WERI-Rb-1 (cell line): ENCODE measurements at regions not wholly inside any gene's neighbourhood (a gene's known extent, or its start where the extent isn't known, plus 50 kb on each side); places are given as distances from the start of the nearest gene placed in this dataset.

ENCODE experiments used
- DNase-seq: peaks from one replicate; pipeline ENCODE4 v3.0.0-alpha.2; 2020
- H3K27ac ChIP-seq: fragments of 250-450 bp; sonication (Bioruptor Pico); 2 replicates; pipeline ENCODE4 v1.5.1; 2020; ENCODE audit warnings: mild to moderate bottlenecking, moderate library complexity
- H3K27me3 ChIP-seq: fragments of 250-450 bp; sonication (Bioruptor Pico); 2 replicates; pipeline ENCODE4 v1.5.1; 2021; ENCODE audit warnings: mild to moderate bottlenecking, low read depth, moderate library complexity; ENCODE audit not compliant: insufficient read depth, severe bottlenecking
- H3K36me3 ChIP-seq: fragments of 250-450 bp; sonication (Bioruptor Pico); 2 replicates; pipeline ENCODE4 v1.5.1; 2020; ENCODE audit warnings: mild to moderate bottlenecking, moderate library complexity
- H3K4me3 ChIP-seq: 2 replicates; pipeline ENCODE4 v1.5.1; 2011; ENCODE audit warnings: low read depth, mild to moderate bottlenecking, control low read depth, low read length
- H3K9me3 ChIP-seq: fragments of 250-450 bp; sonication (Bioruptor Pico); 2 replicates; pipeline ENCODE4 v1.5.1; 2021; ENCODE audit warnings: mild to moderate bottlenecking, moderate library complexity; ENCODE audit not compliant: severe bottlenecking
- TF ChIP-seq, protein P1 (sequence below): IDR thresholded peaks from 2 replicates; pipeline ENCODE4 v1.5.1; 2011; ENCODE audit warnings: low read depth, mild to moderate bottlenecking, control low read depth, inconsistent platforms, low read length

DNA sequence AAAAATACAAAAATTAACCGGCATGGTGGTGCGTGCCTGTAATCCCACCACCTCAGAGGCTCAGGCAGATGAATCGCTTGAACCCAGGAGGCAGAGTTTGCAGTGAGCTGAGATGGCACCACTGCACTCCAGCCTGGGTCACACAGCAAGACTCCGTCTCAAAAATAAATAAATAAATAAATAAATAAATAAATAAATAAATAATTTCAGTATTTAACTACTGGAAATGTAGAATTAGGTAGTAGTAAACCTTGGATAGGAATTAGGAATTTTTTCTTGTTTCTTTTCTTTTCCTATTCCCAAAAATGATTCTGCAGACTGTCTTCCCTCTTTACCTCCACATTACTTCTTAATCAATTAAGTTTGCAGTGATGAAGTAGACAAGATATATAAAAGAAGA is 103.2 kb downstream of the PLK2 start:
- Histone ChIP-seq H3K27ac (no peak overlapping the region), H3K4me3 (no peak overlapping the region), H3K36me3 (no peaks in the 10 kb centered on the region), H3K27me3 (no peaks in the 10 kb centered on the region), H3K9me3 (no peaks in the 10 kb centered on the region)
- no peak for DNase-seq
- TF ChIP-seq, protein P1, sequence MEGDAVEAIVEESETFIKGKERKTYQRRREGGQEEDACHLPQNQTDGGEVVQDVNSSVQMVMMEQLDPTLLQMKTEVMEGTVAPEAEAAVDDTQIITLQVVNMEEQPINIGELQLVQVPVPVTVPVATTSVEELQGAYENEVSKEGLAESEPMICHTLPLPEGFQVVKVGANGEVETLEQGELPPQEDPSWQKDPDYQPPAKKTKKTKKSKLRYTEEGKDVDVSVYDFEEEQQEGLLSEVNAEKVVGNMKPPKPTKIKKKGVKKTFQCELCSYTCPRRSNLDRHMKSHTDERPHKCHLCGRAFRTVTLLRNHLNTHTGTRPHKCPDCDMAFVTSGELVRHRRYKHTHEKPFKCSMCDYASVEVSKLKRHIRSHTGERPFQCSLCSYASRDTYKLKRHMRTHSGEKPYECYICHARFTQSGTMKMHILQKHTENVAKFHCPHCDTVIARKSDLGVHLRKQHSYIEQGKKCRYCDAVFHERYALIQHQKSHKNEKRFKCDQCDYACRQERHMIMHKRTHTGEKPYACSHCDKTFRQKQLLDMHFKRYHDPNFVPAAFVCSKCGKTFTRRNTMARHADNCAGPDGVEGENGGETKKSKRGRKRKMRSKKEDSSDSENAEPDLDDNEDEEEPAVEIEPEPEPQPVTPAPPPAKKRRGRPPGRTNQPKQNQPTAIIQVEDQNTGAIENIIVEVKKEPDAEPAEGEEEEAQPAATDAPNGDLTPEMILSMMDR = no peak

DNA sequence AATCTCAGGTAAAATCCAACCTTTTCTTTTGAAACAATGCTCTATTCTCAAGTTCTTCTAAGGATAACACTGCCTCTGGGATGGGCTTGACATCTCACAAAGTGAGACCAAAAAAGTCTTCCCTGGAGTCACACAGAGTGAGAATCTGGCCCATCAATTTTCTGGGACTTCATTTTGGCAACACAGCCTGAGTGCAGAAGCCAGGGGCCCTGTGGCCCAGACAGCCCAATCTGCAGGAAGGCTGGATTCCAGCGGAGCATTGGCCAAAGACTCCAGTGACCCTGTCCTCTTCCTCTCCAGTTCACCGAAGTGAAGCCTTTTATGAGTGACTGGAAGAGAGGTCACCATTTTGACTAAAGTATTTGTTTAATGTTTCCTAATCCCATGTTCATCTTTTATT is 105.1 kb downstream of the PLK2 start:
- TF ChIP-seq, protein P1 = no peak
- no peak overlapping the region for H3K4me3 ChIP-seq
- no peaks in the 10 kb centered on the region for H3K27me3 ChIP-seq
- no peaks in the 10 kb centered on the region for H3K9me3 ChIP-seq
- no peak for DNase-seq
- H3K36me3 ChIP-seq = no peaks in the 10 kb centered on the region
- no peak overlapping the region for H3K27ac ChIP-seq

DNA sequence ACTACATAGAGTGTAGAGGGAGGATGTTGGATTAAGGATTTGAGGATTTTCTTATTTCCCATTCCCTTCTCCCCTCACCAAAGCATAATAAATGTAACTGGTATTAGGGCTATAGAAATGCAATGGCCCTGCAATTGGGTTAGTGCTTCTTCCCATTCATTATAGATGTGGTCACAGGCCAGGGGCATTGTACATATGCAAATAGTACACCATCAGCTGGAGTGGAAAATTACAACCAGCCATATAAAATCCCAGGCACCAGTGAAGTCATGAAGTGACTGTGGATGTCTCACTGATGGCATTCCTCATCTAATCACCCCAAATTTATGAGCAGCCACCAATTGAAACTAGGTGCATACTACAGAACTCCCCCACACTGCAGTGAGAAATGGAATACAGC is 105.9 kb downstream of the PLK2 start:
- Histone ChIP-seq H3K27me3 (no peaks in the 10 kb centered on the region), H3K27ac (no peak overlapping the region), H3K36me3 (no peaks in the 10 kb centered on the region), H3K9me3 (no peaks in the 10 kb centered on the region), H3K4me3 (no peak overlapping the region)
- DNase-seq = no peak
- TF ChIP-seq, protein P1 = no peak

DNA sequence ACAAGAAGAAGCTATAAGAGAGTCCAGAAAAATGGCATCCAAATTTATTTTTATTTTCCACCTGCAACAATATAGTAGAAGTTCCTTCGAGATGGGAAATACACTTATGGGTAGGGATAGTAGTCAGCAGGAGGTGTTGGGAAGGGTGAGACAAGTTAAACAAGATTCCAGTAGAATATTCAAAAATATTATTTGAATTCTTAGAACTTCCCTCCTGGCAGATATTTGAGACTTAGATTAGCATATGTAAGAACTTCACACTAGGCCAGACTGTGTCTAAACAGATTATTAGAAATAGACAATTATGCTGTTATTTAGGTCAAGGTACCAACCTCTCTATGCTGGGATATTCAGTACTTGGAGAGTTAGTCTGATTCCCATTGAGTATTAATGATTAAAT is 108.7 kb downstream of the PLK2 start:
- H3K9me3 ChIP-seq = no peaks in the 10 kb centered on the region
- H3K27ac ChIP-seq = no peak overlapping the region
- H3K27me3 ChIP-seq = no peaks in the 10 kb centered on the region
- no peak overlapping the region for H3K4me3 ChIP-seq
- TF ChIP-seq, protein P1 = no peak
- no peak for DNase-seq
- H3K36me3 ChIP-seq = no peaks in the 10 kb centered on the region

DNA sequence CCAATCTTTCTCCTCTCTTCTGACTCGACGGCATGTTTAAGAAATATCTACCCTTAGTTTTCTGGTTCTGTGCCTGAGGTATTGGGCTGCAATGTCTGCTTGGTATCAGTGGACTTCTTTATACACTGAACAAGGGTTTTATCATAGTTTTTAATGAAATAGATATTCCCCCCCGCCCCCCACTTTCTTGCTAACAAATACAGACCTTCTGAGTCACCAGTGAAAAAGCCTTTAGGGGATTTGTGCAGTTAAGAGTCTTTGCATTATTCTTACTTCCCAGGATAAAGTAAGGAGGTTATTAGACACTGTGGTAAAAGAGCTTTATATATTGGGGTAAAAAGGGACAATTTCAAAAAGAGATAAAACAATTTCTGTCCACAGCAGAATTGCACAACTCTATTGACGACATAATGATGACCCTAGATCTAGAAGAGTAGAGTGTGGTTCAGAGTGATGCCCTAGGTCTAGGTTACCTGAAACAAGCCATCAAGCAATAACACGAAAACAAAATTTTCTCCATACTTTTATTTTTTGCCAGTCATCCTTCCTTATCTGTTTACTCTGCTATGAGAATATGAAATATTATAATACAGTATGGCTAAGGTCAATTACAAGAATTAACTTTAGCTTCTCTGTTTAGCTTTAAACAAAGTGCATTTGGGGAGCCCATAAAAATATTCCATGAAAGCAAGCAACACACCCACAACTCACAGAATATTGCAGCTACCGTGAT is 110.7 kb downstream of the PLK2 start:
- no peaks in the 10 kb centered on the region for H3K9me3 ChIP-seq
- no peak overlapping the region for H3K27ac ChIP-seq
- TF ChIP-seq, protein P1 = no peak
- no peaks in the 10 kb centered on the region for H3K36me3 ChIP-seq
- H3K27me3 ChIP-seq = no peaks in the 10 kb centered on the region
- no peak overlapping the region for H3K4me3 ChIP-seq
- DNase-seq = no peak

DNA sequence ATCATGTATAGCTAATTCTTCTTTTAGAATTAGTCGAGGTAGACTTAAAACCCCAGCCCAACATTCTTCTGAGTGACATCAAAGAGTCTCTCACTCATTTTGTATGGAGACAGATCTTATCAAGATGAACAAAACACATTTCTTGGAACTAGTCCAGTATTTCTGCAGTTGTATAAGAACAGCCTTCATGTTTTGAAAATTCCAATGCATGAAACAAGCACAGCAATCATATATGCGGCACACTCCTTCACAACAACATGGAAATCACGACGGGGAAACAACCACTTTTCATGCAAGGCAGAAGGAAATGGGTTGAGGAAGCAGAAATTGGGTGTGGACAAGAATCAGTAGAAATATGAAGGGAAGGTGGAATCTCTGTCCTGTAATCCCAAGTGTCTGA is 113.8 kb downstream of the PLK2 start:
- Histone ChIP-seq H3K36me3 (no peaks in the 10 kb centered on the region), H3K4me3 (no peak overlapping the region), H3K27me3 (no peaks in the 10 kb centered on the region), H3K9me3 (no peaks in the 10 kb centered on the region), H3K27ac (no peak overlapping the region)
- DNase-seq = no peak
- TF ChIP-seq, protein P1 = no peak
